ENCODE measurements at regions not wholly inside any gene's neighbourhood (a gene's known extent, or its start where the extent isn't known, plus 50 kb on each side); places are given as distances from the start of the nearest gene placed in this dataset.

- no peak for TF ChIP-seq CTCF (IDR thresholded peaks at IDR 0.05; ENCODE audit: extremely low read depth in 1 of 2, insufficient read depth in 1 of 2, low read depth in 1 of 2, low read length in 2 of 2)
- TF ChIP-seq POLR2A (IDR thresholded peaks at IDR 0.05; ENCODE audit: low read depth, low read length), result no peak
- TF ChIP-seq MAX (IDR thresholded peaks at IDR 0.05; ENCODE audit: insufficient read depth, insufficient read length), result no peak
- TF ChIP-seq POLR2AphosphoS5 (IDR thresholded peaks at IDR 0.05; ENCODE audit: insufficient read depth, low read depth, low read length), result no peak
- no peak for TF ChIP-seq JUN (IDR thresholded peaks at IDR 0.05; ENCODE audit: borderline replicate concordance, insufficient read depth, insufficient read length, low read depth)
These were observed 90.3 kb upstream of the PALM2AKAP2 start for GRCh38 chr9:109689701-109690100.

All from endothelial cell of umbilical vein (primary cell).